C4-2B (cell line): ENCODE measurements at regions not wholly inside any gene's neighbourhood (a gene's known extent, or its start where the extent isn't known, plus 50 kb on each side); places are given as distances from the start of the nearest gene placed in this dataset.

Source experiments
- CTCF ChIP-seq: fragments of 450-650 bp; conservative IDR thresholded peaks from 2 replicates; pipeline ENCODE4 v1.5.1; 2017; ENCODE audit warnings: mild to moderate bottlenecking
- ZFX ChIP-seq: fragments of 450-650 bp; IDR thresholded peaks from 2 replicates; pipeline ENCODE4 v1.6.1; 2017

GRCh38 chr4:170931321-170931720 lies 841.6 kb upstream of the AADAT start:
- TF ChIP-seq CTCF (no peak), ZFX (no peak)
